ENCODE measurements at regions not wholly inside any gene's neighbourhood (a gene's known extent, or its start where the extent isn't known, plus 50 kb on each side); places are given as distances from the start of the nearest gene placed in this dataset.

- TF ChIP-seq POLR2A (IDR thresholded peaks at IDR 0.05; ENCODE audit: low read length): no peak
- no peak for TF ChIP-seq GATA1 (IDR thresholded peaks at IDR 0.05; ENCODE audit: low read depth, low read length)
These were observed 183.9 kb upstream of the TLL1 start for GRCh38 chr4:165689159-165689558.

Data from erythroblast (primary cell).